PC-9 (cell line): ENCODE measurements at regions not wholly inside any gene's neighbourhood (a gene's known extent, or its start where the extent isn't known, plus 50 kb on each side); places are given as distances from the start of the nearest gene placed in this dataset.

ENCODE experiments used
- BruUV-seq: library from RNA; stranded (reverse); fragments of 400-500 nt; replicated peaks from 2 replicates; lab custom pipeline; 2021; lab: Mats Ljungman, UMichigan
- CTCF ChIA-PET: fragments of 300-600 bp; sonication (Branson Sonifier 250); formaldehyde crosslinking; loops from one replicate; lab custom pipeline; 2022; ENCODE audit warnings: antibody characterized with exemption; lab: Charles Lee
- POLR2A ChIA-PET: fragments of 300-600 bp; sonication (Branson Sonifier 250); formaldehyde crosslinking; loops from one replicate; lab custom pipeline; 2022; ENCODE audit warnings: antibody characterized with exemption; ENCODE audit not compliant: unreplicated experiment; lab: Charles Lee
- DNase-seq, 2 experiments: peaks; one replicate each; pipeline versions ENCODE4 v3.0.0 to v3.0.0-alpha.2; 2015 to 2022; ENCODE audit warnings: mixed read lengths in 1 of 2
- H2AFZ ChIP-seq: fragments of 200-600 bp; sonication (generic); 2 replicates; pipeline ENCODE4 v1.8.1; 2017; ENCODE audit warnings: antibody characterized with exemption
- H3F3A ChIP-seq: fragments of 200-600 bp; sonication (generic); 2 replicates; pipeline ENCODE4 v1.8.1; 2017; ENCODE audit warnings: antibody characterized with exemption, mild to moderate bottlenecking, low read depth; ENCODE audit not compliant: insufficient read depth
- H3K27ac ChIP-seq: fragments of 200-600 bp; sonication (generic); 2 replicates; pipeline ENCODE4 v1.6.1; 2016; ENCODE audit warnings: mixed run types
- H3K27me3 ChIP-seq: fragments of 200-600 bp; sonication (generic); 2 replicates; pipeline ENCODE4 v1.6.1; 2016; ENCODE audit warnings: low read depth, mixed run types; ENCODE audit not compliant: insufficient read depth
- H3K36me3 ChIP-seq: fragments of 200-600 bp; sonication (generic); 2 replicates; pipeline ENCODE4 v1.6.1; 2016; ENCODE audit warnings: low read depth, mixed run types
- H3K4me1 ChIP-seq: fragments of 200-600 bp; sonication (generic); replicated peaks from 2 replicates; pipeline ENCODE4 v1.6.1; 2016; ENCODE audit warnings: mixed run types; ENCODE audit not compliant: insufficient read depth
- H3K4me2 ChIP-seq: fragments of 200-600 bp; sonication (generic); 2 replicates; pipeline ENCODE4 v1.6.1; 2017; ENCODE audit warnings: mixed run types
- H3K4me3 ChIP-seq: fragments of 200-600 bp; sonication (generic); 2 replicates; pipeline ENCODE4 v1.6.1; 2016; ENCODE audit warnings: mixed run types
- H3K79me2 ChIP-seq: fragments of 200-600 bp; sonication (generic); 2 replicates; pipeline ENCODE4 v1.6.1; 2017; ENCODE audit warnings: low read depth, mixed run types
- H3K9me2 ChIP-seq: fragments of 200-600 bp; sonication (generic); 2 replicates; pipeline ENCODE4 v1.8.1; 2017; ENCODE audit warnings: mild to moderate bottlenecking; ENCODE audit not compliant: insufficient read depth
- H3K9me3 ChIP-seq: fragments of 200-600 bp; sonication (generic); 2 replicates; pipeline ENCODE4 v1.8.1; 2016; ENCODE audit warnings: low read depth; ENCODE audit not compliant: insufficient read depth
- H4K20me1 ChIP-seq: fragments of 200-600 bp; sonication (generic); 2 replicates; pipeline ENCODE4 v1.8.1; 2017; ENCODE audit not compliant: insufficient read depth
- EZH2 ChIP-seq: fragments of 200-600 bp; sonication (generic); IDR thresholded peaks from 2 replicates; pipeline ENCODE4 v1.8.0; 2017; ENCODE audit warnings: antibody characterized with exemption, low read depth
- intact Hi-C: fragments of 100-400 bp; cut with micrococcal nuclease; formaldehyde crosslinking; loops from one replicate; pipeline ENCODE4 v1.10.0; 2022; ENCODE audit not compliant: unreplicated experiment
- TF ChIP-seq, protein P1 (sequence below): fragments of 200-600 bp; sonication (generic); conservative IDR thresholded peaks from 2 replicates; pipeline ENCODE4 v1.6.1; 2017; ENCODE audit warnings: mixed run types, antibody characterized with exemption, mild to moderate bottlenecking, moderate library complexity

DNA sequence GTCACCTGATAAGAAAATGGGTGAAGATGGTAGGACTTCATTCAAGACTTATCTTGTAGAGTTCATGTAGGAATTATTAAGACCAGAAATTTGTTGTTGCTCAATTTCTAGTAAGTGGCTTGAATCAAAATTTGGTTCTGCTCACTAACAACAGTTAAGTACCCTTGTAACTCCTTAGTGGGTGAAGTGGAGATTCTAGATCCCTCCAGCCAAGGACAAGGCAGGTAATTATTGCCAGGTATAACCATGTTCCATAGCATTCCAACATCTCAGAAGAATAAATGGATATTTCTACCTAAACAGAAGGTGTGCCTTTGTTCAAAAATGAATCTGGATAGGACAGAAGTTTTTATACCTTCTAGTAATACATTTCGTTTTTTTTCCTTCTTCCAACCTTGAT is 282.3 kb downstream of the DUSP10 start:
- Histone ChIP-seq H4K20me1 (no peaks in the 10 kb centered on the region), H3K9me2 (no peaks in the 10 kb centered on the region), H3F3A (no peaks in the 10 kb centered on the region), H3K79me2 (no peaks in the 10 kb centered on the region), H3K27me3 (no peaks in the 10 kb centered on the region), H3K4me2 (no peak overlapping the region), H3K27ac (no peak overlapping the region), H2AFZ (no peak overlapping the region), H3K4me1 (no peaks in the 10 kb centered on the region), H3K9me3 (0 out of 2 replicates have a peak, but pooled peaks cover 4% of the 10 kb centered on the region), H3K4me3 (no peak overlapping the region), H3K36me3 (no peaks in the 10 kb centered on the region)
- TF ChIP-seq, protein P1, sequence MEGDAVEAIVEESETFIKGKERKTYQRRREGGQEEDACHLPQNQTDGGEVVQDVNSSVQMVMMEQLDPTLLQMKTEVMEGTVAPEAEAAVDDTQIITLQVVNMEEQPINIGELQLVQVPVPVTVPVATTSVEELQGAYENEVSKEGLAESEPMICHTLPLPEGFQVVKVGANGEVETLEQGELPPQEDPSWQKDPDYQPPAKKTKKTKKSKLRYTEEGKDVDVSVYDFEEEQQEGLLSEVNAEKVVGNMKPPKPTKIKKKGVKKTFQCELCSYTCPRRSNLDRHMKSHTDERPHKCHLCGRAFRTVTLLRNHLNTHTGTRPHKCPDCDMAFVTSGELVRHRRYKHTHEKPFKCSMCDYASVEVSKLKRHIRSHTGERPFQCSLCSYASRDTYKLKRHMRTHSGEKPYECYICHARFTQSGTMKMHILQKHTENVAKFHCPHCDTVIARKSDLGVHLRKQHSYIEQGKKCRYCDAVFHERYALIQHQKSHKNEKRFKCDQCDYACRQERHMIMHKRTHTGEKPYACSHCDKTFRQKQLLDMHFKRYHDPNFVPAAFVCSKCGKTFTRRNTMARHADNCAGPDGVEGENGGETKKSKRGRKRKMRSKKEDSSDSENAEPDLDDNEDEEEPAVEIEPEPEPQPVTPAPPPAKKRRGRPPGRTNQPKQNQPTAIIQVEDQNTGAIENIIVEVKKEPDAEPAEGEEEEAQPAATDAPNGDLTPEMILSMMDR: no peak
- no peak for TF ChIP-seq EZH2
- ChIA-PET CTCF (no interaction called here), POLR2A (interaction anchor here (0.5 kb wide), 1 partner anchor 216 kb away, joined by 3 read pairs; no protein-coding TSS in a partner anchor)
- DNase-seq: no peak
- intact Hi-C loops: no loop called here
- no TSS peak for BruUV-seq

DNA sequence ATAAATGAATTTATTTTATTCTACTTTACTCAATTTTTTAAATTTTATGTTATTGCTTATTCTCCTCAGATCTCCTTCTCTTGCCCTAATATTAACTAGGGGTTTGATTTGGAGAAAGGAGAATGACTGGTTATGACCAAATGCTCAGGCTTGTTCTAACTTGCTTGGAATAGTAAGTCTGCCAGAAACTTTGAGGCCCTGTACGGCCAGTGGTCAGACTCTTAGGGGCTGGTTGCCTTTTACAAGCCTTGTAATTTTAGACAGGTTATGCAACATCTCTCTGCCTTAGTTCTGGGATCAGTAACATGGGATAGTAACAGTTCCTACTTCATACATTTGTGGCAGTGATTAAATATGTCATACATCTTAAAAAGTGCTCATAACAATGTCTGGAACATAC is 279.5 kb downstream of the DUSP10 start:
- H4K20me1 ChIP-seq: no peaks in the 10 kb centered on the region
- no peak overlapping the region for H3K27ac ChIP-seq
- no TSS peak for BruUV-seq
- H3K4me3 ChIP-seq: no peak overlapping the region
- no peak overlapping the region for H2AFZ ChIP-seq
- H3K9me2 ChIP-seq: no peaks in the 10 kb centered on the region
- no peaks in the 10 kb centered on the region for H3K79me2 ChIP-seq
- H3K4me1 ChIP-seq: no peaks in the 10 kb centered on the region
- H3K27me3 ChIP-seq: no peaks in the 10 kb centered on the region
- POLR2A ChIA-PET: no interaction called here
- H3K9me3 ChIP-seq: 0 out of 2 replicates have a peak, but pooled peaks cover 4% of the 10 kb centered on the region
- H3K4me2 ChIP-seq: no peak overlapping the region
- TF ChIP-seq, protein P1: no peak
- no peak for TF ChIP-seq EZH2
- CTCF ChIA-PET: no interaction called here
- DNase-seq: no peak
- intact Hi-C loops: no loop called here
- no peaks in the 10 kb centered on the region for H3F3A ChIP-seq
- H3K36me3 ChIP-seq: no peaks in the 10 kb centered on the region

DNA sequence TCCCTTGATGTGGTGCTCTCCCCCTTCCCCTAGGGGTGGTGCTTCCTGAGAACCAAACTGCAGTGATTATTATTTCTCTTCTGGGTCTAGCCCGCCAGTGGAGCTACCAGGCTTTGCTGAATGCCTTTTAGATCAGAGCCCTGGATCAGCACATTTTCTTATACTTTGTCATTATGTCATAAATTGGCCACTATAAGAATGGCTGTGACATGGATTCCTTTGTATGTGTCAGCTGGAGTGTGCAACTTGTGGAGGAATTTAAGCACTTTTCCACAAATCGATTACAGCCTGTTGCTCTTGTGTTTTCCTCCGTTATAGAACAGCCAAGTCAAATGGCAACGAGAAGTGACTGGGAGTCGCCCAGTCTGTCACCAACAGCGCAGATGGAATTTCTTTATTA is 273.3 kb downstream of the DUSP10 start:
- Histone ChIP-seq H3K9me2 (no peaks in the 10 kb centered on the region), H3K4me3 (no peak overlapping the region), H3K27ac (no peak overlapping the region), H3K27me3 (no peaks in the 10 kb centered on the region), H3K36me3 (no peaks in the 10 kb centered on the region), H3K9me3 (0 out of 2 replicates have a peak, but pooled peaks cover 4% of the 10 kb centered on the region), H4K20me1 (no peaks in the 10 kb centered on the region), H3F3A (no peaks in the 10 kb centered on the region), H2AFZ (no peak overlapping the region), H3K4me1 (no peaks in the 10 kb centered on the region), H3K79me2 (no peaks in the 10 kb centered on the region), H3K4me2 (no peak overlapping the region)
- intact Hi-C loops: no loop called here
- ChIA-PET CTCF (interaction anchor here (0.6 kb wide), 1 partner anchor 33 kb away, joined by 3 read pairs; no protein-coding TSS in a partner anchor), POLR2A (no interaction called here)
- no peak for TF ChIP-seq EZH2
- TF ChIP-seq, protein P1: no peak
- BruUV-seq: no TSS peak
- DNase-seq: no peak
